Hepatocyte (in vitro differentiated cells): ENCODE measurements at regions not wholly inside any gene's neighbourhood (a gene's known extent, or its start where the extent isn't known, plus 50 kb on each side); places are given as distances from the start of the nearest gene placed in this dataset.

Source experiments
- EZH2 ChIP-seq: fragments of 200-600 bp; sonication (generic); IDR thresholded peaks from 2 replicates; pipeline ENCODE4 v1.6.1; 2016; ENCODE audit warnings: antibody characterized with exemption, mild to moderate bottlenecking, borderline replicate concordance
- EZH2phosphoT487 ChIP-seq: fragments of 200-600 bp; sonication (generic); IDR thresholded peaks from one replicate; pipeline ENCODE4 v1.6.1; 2018; ENCODE audit warnings: antibody characterized with exemption, mild to moderate bottlenecking, low read depth, moderate library complexity; ENCODE audit not compliant: unreplicated experiment, severe bottlenecking
- TF ChIP-seq, protein P1 (sequence below): fragments of 200-600 bp; sonication (generic); IDR thresholded peaks from 2 replicates; pipeline ENCODE4 v1.5.1; 2016; ENCODE audit warnings: antibody characterized with exemption, mild to moderate bottlenecking; ENCODE audit not compliant: poor library complexity

DNA sequence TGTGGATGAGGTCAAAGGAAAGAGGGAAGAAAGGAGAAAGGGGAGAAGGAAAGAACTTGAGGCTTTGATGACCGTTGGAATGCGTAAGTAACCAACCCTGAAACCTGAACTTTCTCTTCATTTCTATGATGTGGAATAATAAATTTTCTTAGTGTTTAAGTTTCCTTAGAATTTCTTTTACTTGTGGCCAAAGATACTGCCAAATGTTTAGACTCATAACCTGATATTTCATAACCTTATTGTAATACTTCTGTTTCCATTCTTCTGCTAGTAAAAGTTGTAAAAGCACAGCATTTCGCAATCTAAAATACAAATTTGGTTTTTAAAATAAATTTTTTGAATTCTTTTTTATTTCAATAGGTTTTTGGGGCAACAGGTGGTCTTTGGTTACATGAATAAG, 258.5 kb upstream of the GIMD1 start:
- TF ChIP-seq, protein P1, sequence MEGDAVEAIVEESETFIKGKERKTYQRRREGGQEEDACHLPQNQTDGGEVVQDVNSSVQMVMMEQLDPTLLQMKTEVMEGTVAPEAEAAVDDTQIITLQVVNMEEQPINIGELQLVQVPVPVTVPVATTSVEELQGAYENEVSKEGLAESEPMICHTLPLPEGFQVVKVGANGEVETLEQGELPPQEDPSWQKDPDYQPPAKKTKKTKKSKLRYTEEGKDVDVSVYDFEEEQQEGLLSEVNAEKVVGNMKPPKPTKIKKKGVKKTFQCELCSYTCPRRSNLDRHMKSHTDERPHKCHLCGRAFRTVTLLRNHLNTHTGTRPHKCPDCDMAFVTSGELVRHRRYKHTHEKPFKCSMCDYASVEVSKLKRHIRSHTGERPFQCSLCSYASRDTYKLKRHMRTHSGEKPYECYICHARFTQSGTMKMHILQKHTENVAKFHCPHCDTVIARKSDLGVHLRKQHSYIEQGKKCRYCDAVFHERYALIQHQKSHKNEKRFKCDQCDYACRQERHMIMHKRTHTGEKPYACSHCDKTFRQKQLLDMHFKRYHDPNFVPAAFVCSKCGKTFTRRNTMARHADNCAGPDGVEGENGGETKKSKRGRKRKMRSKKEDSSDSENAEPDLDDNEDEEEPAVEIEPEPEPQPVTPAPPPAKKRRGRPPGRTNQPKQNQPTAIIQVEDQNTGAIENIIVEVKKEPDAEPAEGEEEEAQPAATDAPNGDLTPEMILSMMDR, result no peak
- TF ChIP-seq EZH2 (no peak), EZH2phosphoT487 (no peak)
